K562 (cell line): ENCODE measurements at regions not wholly inside any gene's neighbourhood (a gene's known extent, or its start where the extent isn't known, plus 50 kb on each side); places are given as distances from the start of the nearest gene placed in this dataset.
A peak's percentile ranks its signal among the peaks of the same experiment; 100 is the strongest.

Experiments
- ATAC-seq: fragments of 200-7000 bp; cut with Tn5 transposase; 3 replicates; pipeline ENCODE4 v1.9.1; 2020; ENCODE audit warnings: moderate library complexity
- BruUV-seq: library from RNA; stranded (reverse); fragments of 400-500 nt; replicated peaks from 2 replicates; lab custom pipeline; 2021; lab: Mats Ljungman, UMichigan
- CTCF ChIA-PET: fragments of 300-600 bp; formaldehyde crosslinking; extraction: SDS; loops from one replicate; lab custom pipeline; 2021; ENCODE audit warnings: low intra/inter-chr PET ratio; lab: Yijun Ruan, JAX
- POLR2A ChIA-PET: fragments of 300-600, 350-650 bp; sonication (Branson Sonifier 250); formaldehyde crosslinking; extraction: SDS; loops from one replicate; lab custom pipeline; 2021; ENCODE audit warnings: antibody characterized with exemption, inconsistent platforms; lab: Yijun Ruan, JAX
- DNase-seq, 4 experiments: peaks; one replicate each; pipeline versions ENCODE4 v3.0.0 to v3.0.0-alpha.2; 2011 to 2018; ENCODE audit warnings: low spot score in 3 of 4, mixed read lengths in 3 of 4; ENCODE audit errors: extremely low read depth in 1 of 4
- FAIRE-seq: peaks from 2 replicates; lab custom pipeline; 2011; peaks lifted over from hg19 to GRCh38; lab: Jason Lieb, UNC
- H2AFZ ChIP-seq: 2 replicates; pipeline ENCODE4 v1.6.0; 2011; ENCODE audit warnings: low read depth, low read length, control low read depth, inconsistent platforms
- H3K27ac ChIP-seq: fragments of 200-600 bp; 3 replicates; pipeline ENCODE4 v1.8.0; 2011; ENCODE audit warnings: low read depth, mild to moderate bottlenecking, control low read depth, inconsistent platforms, low read length, moderate library complexity, mixed read lengths; ENCODE audit errors: extremely low read depth
- H3K27me3 ChIP-seq, 2 experiments: fragments of 300-600 bp in 1 of 2; 2 replicates in 1 of 2; 3 replicates in 1 of 2; pipeline versions ENCODE4 v1.6.0 to v1.8.0; 2011; ENCODE audit warnings: inconsistent platforms in 2 of 2, low read length in 2 of 2, mild to moderate bottlenecking in 1 of 2, mixed read lengths in 1 of 2, moderate library complexity in 1 of 2; ENCODE audit not compliant: control insufficient read depth in 2 of 2, insufficient read depth in 2 of 2
- H3K36me3 ChIP-seq: fragments of 300-600 bp; 3 replicates; pipeline ENCODE4 v1.8.0; 2011; ENCODE audit warnings: mild to moderate bottlenecking, low read length, inconsistent platforms; ENCODE audit not compliant: control insufficient read depth, insufficient read depth
- H3K4me1 ChIP-seq, 2 experiments: fragments of 200-600 bp in 1 of 2; replicated peaks in 1 of 2; 2 replicates in 1 of 2; 3 replicates in 1 of 2; pipeline versions ENCODE4 v1.5.1 to v1.8.0; 2011; ENCODE audit warnings: inconsistent platforms in 2 of 2, low read length in 2 of 2, mild to moderate bottlenecking in 1 of 2, mixed read lengths in 1 of 2, moderate library complexity in 1 of 2; ENCODE audit not compliant: control insufficient read depth in 2 of 2, insufficient read depth in 2 of 2
- H3K4me2 ChIP-seq: 2 replicates; pipeline ENCODE4 v1.6.1; 2011; ENCODE audit warnings: low read length, control low read depth, inconsistent platforms, mixed read lengths; ENCODE audit not compliant: insufficient read depth
- H3K4me3 ChIP-seq: fragments of 200-600 bp; sonication (generic), shearing (Covaris generic); 2 replicates; pipeline ENCODE4 v1.5.1; 2016; ENCODE audit warnings: control low read depth, inconsistent platforms
- H3K79me2 ChIP-seq: fragments of 200-600 bp; 3 replicates; pipeline ENCODE4 v1.8.0; 2011; ENCODE audit warnings: low read length, inconsistent platforms; ENCODE audit not compliant: control insufficient read depth, insufficient read depth
- H3K9ac ChIP-seq, 2 experiments: 2 replicates each; pipeline versions ENCODE4 v1.6.0 to v1.6.1; 2011; ENCODE audit warnings: low read depth in 2 of 2, low read length in 2 of 2, control low read depth in 1 of 2, inconsistent platforms in 1 of 2, mild to moderate bottlenecking in 1 of 2, mixed read lengths in 1 of 2; ENCODE audit not compliant: insufficient read depth in 1 of 2
- H3K9me1 ChIP-seq: one replicate; pipeline ENCODE4 v1.6.0; 2011; ENCODE audit warnings: inconsistent platforms, mild to moderate bottlenecking, low read length, moderate library complexity; ENCODE audit not compliant: control insufficient read depth, insufficient read depth
- H3K9me3 ChIP-seq: replicated peaks from 2 replicates; pipeline ENCODE4 v1.5.1; 2011; ENCODE audit warnings: low read depth, low read length, inconsistent platforms; ENCODE audit not compliant: control insufficient read depth, insufficient read depth
- H4K20me1 ChIP-seq: replicated peaks from 2 replicates; pipeline ENCODE4 v1.6.1; 2011; ENCODE audit warnings: low read length, inconsistent platforms, mixed read lengths; ENCODE audit not compliant: control insufficient read depth, insufficient read depth
- ARID3B ChIP-seq: fragments of 250-450 bp; sonication (Bioruptor Pico); IDR thresholded peaks from 2 replicates; pipeline ENCODE4 v1.4.0; 2020; ENCODE audit warnings: borderline replicate concordance
- CREBBP ChIP-seq: IDR thresholded peaks from one replicate; pipeline ENCODE4 v1.6.1; 2012; ENCODE audit warnings: low read depth, mild to moderate bottlenecking, control low read depth, inconsistent platforms, low read length
- NCOA2 ChIP-seq, 2 experiments: fragments of 450-650 bp; IDR thresholded peaks; 2 replicates each; pipeline ENCODE4 v1.6.1; 2018; ENCODE audit warnings: mild to moderate bottlenecking in 2 of 2, moderate library complexity in 1 of 2; ENCODE audit not compliant: partially characterized antibody in 2 of 2
- SPI1 ChIP-seq: IDR thresholded peaks from 2 replicates; pipeline ENCODE4 v1.6.1; 2011; ENCODE audit warnings: low read depth, low read length, control low read depth, borderline replicate concordance
- TEAD1 ChIP-seq, 2 experiments: fragments of 450-650 bp in 1 of 2; sonication (generic) in 1 of 2; formaldehyde crosslinking; IDR thresholded peaks; 2 replicates each; pipeline versions ENCODE4 v1.4.0 to v1.8.0; 2020 to 2022; ENCODE audit warnings: mild to moderate bottlenecking in 2 of 2, missing genetic modification reagents in 1 of 2
- TSC22D4 ChIP-seq: fragments of 450-650 bp; IDR thresholded peaks from 2 replicates; pipeline ENCODE4 v1.6.1; 2016; ENCODE audit warnings: missing genetic modification characterization, missing biosample characterization, control low read depth
- ZBTB7A ChIP-seq: IDR thresholded peaks from 2 replicates; pipeline ENCODE4 v1.6.1; 2011; ENCODE audit warnings: low read depth, mild to moderate bottlenecking, low read length, moderate library complexity, borderline replicate concordance; ENCODE audit not compliant: control insufficient read depth
- ZNF253 ChIP-seq: fragments of 250-450 bp; sonication (Bioruptor Pico); conservative IDR thresholded peaks from 2 replicates; pipeline ENCODE4 v1.6.1; 2021; ENCODE audit warnings: mild to moderate bottlenecking
- ZNF780A ChIP-seq: fragments of 250-450 bp; sonication (Bioruptor Pico); IDR thresholded peaks from 2 replicates; pipeline ENCODE4 v1.5.0; 2021; ENCODE audit warnings: mild to moderate bottlenecking
- WGBS: fragments of 100-300 bp; shearing (Covaris generic); methylation state at CpG from one replicate; pipeline ENCODE4 v1.1.6; 2016; ENCODE audit warnings: low coverage, mixed read lengths; ENCODE audit not compliant: insufficient coverage; ENCODE audit errors: missing lambda C conversion rate; 5-methylcytosine and 5-hydroxymethylcytosine counted together
- in situ Hi-C: fragments of 300-500 bp; cut with MboI; formaldehyde crosslinking; loops from 4 replicates; pipeline ENCODE4 v1.15.0; 2018; ENCODE audit warnings: inconsistent platforms, mixed read lengths
- intact Hi-C: fragments of 100-400 bp; cut with micrococcal nuclease; formaldehyde crosslinking; loops from 2 replicates; pipeline ENCODE4 v1.14.2; 2022

GRCh38 chr10:131536676-131537075, 225.2 kb upstream of the TCERG1L start:
- no peak overlapping the region for H2AFZ ChIP-seq
- H3K9me3 ChIP-seq, result no peaks in the 10 kb centered on the region
- ATAC-seq (no peak), DNase-seq (no peak), FAIRE-seq (no peak)
- H3K36me3 ChIP-seq, result no peaks in the 10 kb centered on the region
- no peak overlapping the region for H3K9ac ChIP-seq
- intact Hi-C loops, result no loop called here
- ChIA-PET POLR2A (interaction anchor here (0.6 kb wide), 1 partner anchor 605 kb away, joined by 3 read pairs; no protein-coding TSS in a partner anchor), CTCF (no interaction called here)
- in situ Hi-C loops, result no loop called here
- 0% methylated on average over 15 of the region's 15 CpGs for WGBS
- no peaks in the 10 kb centered on the region for H4K20me1 ChIP-seq
- no peak overlapping the region for H3K27ac ChIP-seq
- H3K4me2 ChIP-seq, result no peak overlapping the region
- no peaks in the 10 kb centered on the region for H3K79me2 ChIP-seq
- no peak for TF ChIP-seq NCOA2 (IDR thresholded peaks at IDR 0.05; ENCODE audit: partially characterized antibody in 2 of 2)
- 0 out of 2 replicates have a peak, but pooled peaks have one; percentile 8 for TF ChIP-seq SPI1
- no peak for TF ChIP-seq ARID3B (CRISPR knock-in tag)
- TF ChIP-seq TEAD1 (CRISPR knock-in tag; IDR thresholded peaks at IDR 0.05), result no peak
- no peak for TF ChIP-seq ZBTB7A
- no peak for TF ChIP-seq ZNF253 (CRISPR knock-in tag)
- TF ChIP-seq ZNF780A (CRISPR knock-in tag), result no peak
- no peak for TF ChIP-seq TSC22D4 (tag)
- TF ChIP-seq CREBBP, result no peak
- no peak overlapping the region for H3K4me3 ChIP-seq
- peaks cover 0 to 29% of the 10 kb centered on the region in 2 experiments; a peak in 4 of 5 replicates for H3K27me3 ChIP-seq
- H3K9me1 ChIP-seq, result no peaks in the 10 kb centered on the region
- H3K4me1 ChIP-seq, result no peaks in the 10 kb centered on the region
- BruUV-seq, result no TSS peak
